DMS53 treated with DMSO at 0.1 percent for 48 hours (cell line): ENCODE measurements at regions not wholly inside any gene's neighbourhood (a gene's known extent, or its start where the extent isn't known, plus 50 kb on each side); places are given as distances from the start of the nearest gene placed in this dataset.
"Not testable (repeated sequence)": the region's sequence is repeated elsewhere in the genome, so short reads cannot be mapped to it uniquely, and the experiment has no call there.

Source experiments
- DNase-seq: peaks from one replicate; lab custom pipeline; 2025; ENCODE audit not compliant: unreplicated experiment; lab: John Stamatoyannopoulos, UW

- no peak for DNase-seq
These were observed 264.4 kb upstream of the PROK2 start for GRCh38 chr3:72049300-72049699.

- no peak for DNase-seq
These were observed 263.9 kb upstream of the PROK2 start for GRCh38 chr3:72048873-72049272.

GRCh38 chr3:72047221-72047871 lies 262.4 kb upstream of the PROK2 start:
- DNase-seq = no peak

- no peak for DNase-seq
These were observed 259.4 kb upstream of the PROK2 start for GRCh38 chr3:72044231-72044855.

GRCh38 chr3:72043204-72044133 lies 258.5 kb upstream of the PROK2 start:
- no peak for DNase-seq

GRCh38 chr3:72042397-72043203 lies 257.7 kb upstream of the PROK2 start:
- DNase-seq = no peak

- DNase-seq = no peak
These were observed 256.6 kb upstream of the PROK2 start for GRCh38 chr3:72041511-72041910.

- DNase-seq = no peak
These were observed 256.1 kb upstream of the PROK2 start for GRCh38 chr3:72041076-72041475.

- DNase-seq = no peak
These were observed 254.7 kb upstream of the PROK2 start for GRCh38 chr3:72039677-72040076.

- no peak for DNase-seq
These were observed 252.0 kb upstream of the PROK2 start for GRCh38 chr3:72036899-72037298.

- DNase-seq = no peak
These were observed 250.7 kb upstream of the PROK2 start for GRCh38 chr3:72035606-72036005.

- DNase-seq = no peak
These were observed 250.0 kb upstream of the PROK2 start for GRCh38 chr3:72034986-72035385.

- DNase-seq = no peak
These were observed 248.9 kb upstream of the PROK2 start for GRCh38 chr3:72033666-72034428.

- no peak for DNase-seq
These were observed 247.6 kb upstream of the PROK2 start for GRCh38 chr3:72032441-72033135.

- no peak for DNase-seq
These were observed 246.6 kb upstream of the PROK2 start for GRCh38 chr3:72031581-72031980.

GRCh38 chr3:72030296-72030695 lies 245.3 kb upstream of the PROK2 start:
- DNase-seq = not testable (repeated sequence)

- DNase-seq = not testable (repeated sequence)
These were observed 243.8 kb upstream of the PROK2 start for GRCh38 chr3:72028726-72029125.

- not testable (repeated sequence) for DNase-seq
These were observed 243.4 kb upstream of the PROK2 start for GRCh38 chr3:72028307-72028706.

- not testable (repeated sequence) for DNase-seq
These were observed 242.8 kb upstream of the PROK2 start for GRCh38 chr3:72027728-72028127.

GRCh38 chr3:72022027-72022426 lies 237.1 kb upstream of the PROK2 start:
- DNase-seq = no peak
